ENCODE measurements at regions not wholly inside any gene's neighbourhood (a gene's known extent, or its start where the extent isn't known, plus 50 kb on each side); places are given as distances from the start of the nearest gene placed in this dataset.

- H3K4me3 ChIP-seq (ENCODE audit: low read depth, low read length), result no peak overlapping the region
- no peak for TF ChIP-seq CTCF (IDR thresholded peaks at IDR 0.05; ENCODE audit: insufficient read depth, low read depth, low read length)
- no peak for DNase-seq (ENCODE audit: low read depth)
Measured at GRCh38 chr5:68747521-68747920, 346.3 kb upstream of the SLC30A5 start.

GRCh38 chr5:68748101-68748500 is 345.7 kb upstream of the SLC30A5 start:
- no peak overlapping the region for H3K4me3 ChIP-seq (ENCODE audit: low read depth, low read length)
- DNase-seq (ENCODE audit: low read depth), result peak; percentile 8
- no peak for TF ChIP-seq CTCF (IDR thresholded peaks at IDR 0.05; ENCODE audit: insufficient read depth, low read depth, low read length)

GRCh38 chr5:68749077-68749476 is 344.7 kb upstream of the SLC30A5 start:
- no peak overlapping the region for H3K4me3 ChIP-seq (ENCODE audit: low read depth, low read length)
- no peak for TF ChIP-seq CTCF (IDR thresholded peaks at IDR 0.05; ENCODE audit: insufficient read depth, low read depth, low read length)
- no peak for DNase-seq (ENCODE audit: low read depth)

- no peak for DNase-seq (ENCODE audit: low read depth)
- H3K4me3 ChIP-seq (ENCODE audit: low read depth, low read length), result no peak overlapping the region
- no peak for TF ChIP-seq CTCF (IDR thresholded peaks at IDR 0.05; ENCODE audit: insufficient read depth, low read depth, low read length)
Measured at GRCh38 chr5:68749631-68750030, 344.2 kb upstream of the SLC30A5 start.

- TF ChIP-seq CTCF (IDR thresholded peaks at IDR 0.05; ENCODE audit: insufficient read depth, low read depth, low read length), result no peak
- H3K4me3 ChIP-seq (ENCODE audit: low read depth, low read length), result no peak overlapping the region
- DNase-seq (ENCODE audit: low read depth), result no peak
Measured at GRCh38 chr5:68751661-68752060, 342.2 kb upstream of the SLC30A5 start.

GRCh38 chr5:68754536-68754935 is 339.3 kb upstream of the SLC30A5 start:
- no peak overlapping the region for H3K4me3 ChIP-seq (ENCODE audit: low read depth, low read length)
- no peak for TF ChIP-seq CTCF (IDR thresholded peaks at IDR 0.05; ENCODE audit: insufficient read depth, low read depth, low read length)
- no peak for DNase-seq (ENCODE audit: low read depth)

GRCh38 chr5:68755293-68755692 is 338.5 kb upstream of the SLC30A5 start:
- H3K4me3 ChIP-seq (ENCODE audit: low read depth, low read length), result no peak overlapping the region
- DNase-seq (ENCODE audit: low read depth), result no peak
- TF ChIP-seq CTCF (IDR thresholded peaks at IDR 0.05; ENCODE audit: insufficient read depth, low read depth, low read length), result no peak

Data from fibroblast of villous mesenchyme (primary cell).